CD14-positive monocyte (primary cell): ENCODE measurements at regions not wholly inside any gene's neighbourhood (a gene's known extent, or its start where the extent isn't known, plus 50 kb on each side); places are given as distances from the start of the nearest gene placed in this dataset.

Experiments
- DNase-seq, 3 donors: peaks; one replicate each; pipeline ENCODE4 v3.0.0-alpha.2; 2011 to 2022
- H2AFZ ChIP-seq: 2 replicates; pipeline ENCODE4 v1.6.0; 2012; ENCODE audit warnings: mild to moderate bottlenecking, low read depth, low read length, inconsistent platforms; ENCODE audit not compliant: insufficient read depth, poor library complexity, severe bottlenecking
- H3K27ac ChIP-seq, 2 donors: 1 replicate in 1 of 2; 2 replicates in 1 of 2; pipeline ENCODE4 v1.5.1; 2012 to 2013; ENCODE audit warnings: low read length in 2 of 2, control low read depth in 1 of 2, inconsistent platforms in 1 of 2, low read depth in 1 of 2, mild to moderate bottlenecking in 1 of 2
- H3K27me3 ChIP-seq, 2 donors: one replicate each; pipeline versions ENCODE4 v1.6.0 to v1.6.1; 2011 to 2013; ENCODE audit warnings: low read length in 2 of 2; ENCODE audit not compliant: control insufficient read depth in 2 of 2, insufficient read depth in 2 of 2
- H3K36me3 ChIP-seq, 2 donors: replicated peaks in 1 of 2; 1 replicate in 1 of 2; 2 replicates in 1 of 2; pipeline versions ENCODE4 v1.5.1 to v1.6.1; 2012 to 2013; ENCODE audit warnings: low read length in 2 of 2, control low read depth in 1 of 2, inconsistent platforms in 1 of 2, mild to moderate bottlenecking in 1 of 2; ENCODE audit not compliant: insufficient read depth in 2 of 2, control insufficient read depth in 1 of 2
- H3K4me1 ChIP-seq, 2 donors: 1 replicate in 1 of 2; 2 replicates in 1 of 2; pipeline versions ENCODE4 v1.5.1 to v1.6.1; 2012 to 2013; ENCODE audit warnings: low read length in 2 of 2, control low read depth in 1 of 2, inconsistent platforms in 1 of 2, mild to moderate bottlenecking in 1 of 2, moderate library complexity in 1 of 2; ENCODE audit not compliant: insufficient read depth in 2 of 2, control insufficient read depth in 1 of 2
- H3K4me2 ChIP-seq: replicated peaks from 2 replicates; pipeline ENCODE3; 2012; ENCODE audit warnings: low read length, moderate library complexity, mild to moderate bottlenecking; ENCODE audit not compliant: poor library complexity, severe bottlenecking; ENCODE audit errors: extremely low read depth
- H3K4me3 ChIP-seq, 3 experiments: fragments of 200-600 bp in 1 of 3; sonication (generic) in 1 of 3; replicated peaks in 1 of 3; 1 replicate in 2 of 3; 2 replicates in 1 of 3; pipeline ENCODE4 v1.5.1; 2011 to 2013; ENCODE audit warnings: low read length in 3 of 3, mild to moderate bottlenecking in 3 of 3, control low read depth in 2 of 3, low read depth in 2 of 3, inconsistent platforms in 1 of 3, moderate library complexity in 1 of 3
- H3K79me2 ChIP-seq: 2 replicates; pipeline ENCODE4 v1.6.0; 2012; ENCODE audit warnings: mild to moderate bottlenecking, control low read depth, inconsistent platforms, low read length, moderate library complexity; ENCODE audit not compliant: insufficient read depth
- H3K9ac ChIP-seq: 2 replicates; pipeline ENCODE4 v1.6.0; 2017; ENCODE audit warnings: low read length, mild to moderate bottlenecking; ENCODE audit not compliant: insufficient read depth, poor library complexity, severe bottlenecking
- H3K9me3 ChIP-seq, 2 donors: replicated peaks in 1 of 2; 1 replicate in 1 of 2; 2 replicates in 1 of 2; pipeline versions ENCODE4 v1.5.1 to v1.6.1; 2012 to 2013; ENCODE audit warnings: low read length in 2 of 2, control low read depth in 1 of 2; ENCODE audit not compliant: control insufficient read depth in 1 of 2, insufficient read depth in 1 of 2
- H4K20me1 ChIP-seq: 2 replicates; pipeline ENCODE4 v1.6.0; 2012; ENCODE audit warnings: mild to moderate bottlenecking, low read length, control low read depth, moderate library complexity; ENCODE audit not compliant: insufficient read depth
- H3K27ac Mint-ChIP-seq, 7 donors: one replicate each; pipeline ENCODE4 v1.8.0; 2020; ENCODE audit warnings: mild to moderate bottlenecking in 7 of 7, mixed read lengths in 7 of 7, moderate library complexity in 6 of 7, inconsistent platforms in 2 of 7
- H3K27me3 Mint-ChIP-seq, 3 donors: one replicate each; pipeline ENCODE4 v1.8.0; 2021 to 2022; ENCODE audit warnings: low read depth in 3 of 3, mild to moderate bottlenecking in 3 of 3, mixed read lengths in 3 of 3, moderate library complexity in 3 of 3, inconsistent platforms in 1 of 3
- H3K36me3 Mint-ChIP-seq, 2 donors: one replicate each; pipeline ENCODE4 v1.8.0; 2020; ENCODE audit warnings: mixed read lengths in 2 of 2, inconsistent platforms in 1 of 2, mild to moderate bottlenecking in 1 of 2
- H3K4me1 Mint-ChIP-seq: one replicate; pipeline ENCODE4 v1.8.0; 2020; ENCODE audit warnings: mild to moderate bottlenecking, mixed read lengths
- H3K4me3 Mint-ChIP-seq, 2 donors: one replicate each; pipeline ENCODE4 v1.8.0; 2020; ENCODE audit warnings: mild to moderate bottlenecking in 2 of 2, mixed read lengths in 2 of 2, moderate library complexity in 1 of 2
- H3K9me3 Mint-ChIP-seq, 7 donors: one replicate each; pipeline ENCODE4 v1.8.0; 2020 to 2022; ENCODE audit warnings: mixed read lengths in 7 of 7, mild to moderate bottlenecking in 6 of 7, moderate library complexity in 6 of 7, inconsistent platforms in 2 of 7
- CTCF ChIP-seq: fragments of 200-600 bp; IDR thresholded peaks from one replicate; pipeline ENCODE4 v1.8.0; 2022; ENCODE audit warnings: antibody characterized with exemption, mild to moderate bottlenecking
- WGBS: methylation state at CpG from one replicate; pipeline ENCODE4 v1.1.5; 2013; ENCODE audit warnings: missing lambda C conversion rate; ENCODE audit not compliant: insufficient coverage; 5-methylcytosine and 5-hydroxymethylcytosine counted together
- intact Hi-C, 2 donors: fragments of 100-400 bp; cut with micrococcal nuclease; formaldehyde crosslinking; loops; one replicate each; pipeline versions ENCODE4 v1.15.0 to v1.15.1; 2023

- no peaks in the 10 kb centered on the region for H3K4me1 Mint-ChIP-seq
- DNase-seq, result no peak
- H3K4me2 ChIP-seq, result no peak overlapping the region
- H3K36me3 Mint-ChIP-seq, result no peaks in the 10 kb centered on the region
- no peak overlapping the region for H3K4me3 Mint-ChIP-seq
- H3K9me3 Mint-ChIP-seq, result peaks cover 0 to 6% (median 0%) of the 10 kb centered on the region in 7 donors
- WGBS, result no CpG with 5 or more reads among the region's 4 CpGs
- peaks cover 0 to 6% of the 10 kb centered on the region in 2 donors for H3K9me3 ChIP-seq
- H3K79me2 ChIP-seq, result no peaks in the 10 kb centered on the region
- intact Hi-C loops, result no loop called here
- H3K27ac Mint-ChIP-seq, result no peak overlapping the region
- no peak for TF ChIP-seq CTCF
- no peak overlapping the region for H3K27ac ChIP-seq
- H3K9ac ChIP-seq, result no peak overlapping the region
- peaks cover 0 to 2% (median 0%) of the 10 kb centered on the region in 3 donors for H3K27me3 Mint-ChIP-seq
- H3K27me3 ChIP-seq, result no peaks in the 10 kb centered on the region
- no peaks in the 10 kb centered on the region for H4K20me1 ChIP-seq
- H3K4me3 ChIP-seq, result no peak overlapping the region
- H2AFZ ChIP-seq, result no peak overlapping the region
- H3K4me1 ChIP-seq, result no peaks in the 10 kb centered on the region
- no peaks in the 10 kb centered on the region for H3K36me3 ChIP-seq
Observed at GRCh38 chr10:8615118-8615517, 560.6 kb downstream of the GATA3 start.

DNA sequence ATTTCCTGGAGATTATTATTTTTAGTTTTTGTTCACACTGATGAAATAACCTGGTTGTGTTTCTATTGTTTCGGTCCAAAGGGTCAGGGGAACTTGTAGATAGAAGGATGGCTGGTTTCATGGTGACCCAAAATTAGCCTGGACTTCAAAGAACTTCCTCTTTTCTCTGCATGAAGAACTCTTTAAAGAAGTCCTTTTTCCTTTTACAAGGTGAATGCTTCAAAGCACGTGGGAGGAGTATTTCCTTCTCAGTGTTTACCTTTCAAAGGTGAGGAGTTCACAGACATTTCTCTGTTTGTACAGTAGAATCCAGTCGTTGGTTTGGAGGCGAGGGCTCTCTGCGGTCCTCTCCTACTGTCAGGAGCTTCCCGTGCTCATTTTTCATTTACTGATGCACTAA lies 561.7 kb downstream of the GATA3 start:
- H4K20me1 ChIP-seq, result no peaks in the 10 kb centered on the region
- peaks cover 0 to 2% (median 0%) of the 10 kb centered on the region in 3 donors for H3K27me3 Mint-ChIP-seq
- no peaks in the 10 kb centered on the region for H3K4me1 ChIP-seq
- H3K4me2 ChIP-seq, result no peak overlapping the region
- no peak overlapping the region for H3K4me3 Mint-ChIP-seq
- H3K9me3 Mint-ChIP-seq, result peaks cover 0 to 4% (median 1%) of the 10 kb centered on the region in 7 donors
- WGBS, result 60% methylated on average over 1 of the region's 6 CpGs
- DNase-seq, result no peak
- intact Hi-C loops, result no loop called here
- H3K36me3 Mint-ChIP-seq, result no peaks in the 10 kb centered on the region
- H3K4me3 ChIP-seq, result no peak overlapping the region
- no peak overlapping the region for H3K27ac Mint-ChIP-seq
- no peaks in the 10 kb centered on the region for H3K79me2 ChIP-seq
- no peak for TF ChIP-seq CTCF
- no peak overlapping the region for H3K9ac ChIP-seq
- no peaks in the 10 kb centered on the region for H3K4me1 Mint-ChIP-seq
- H3K27ac ChIP-seq, result no peak overlapping the region
- no peaks in the 10 kb centered on the region for H3K27me3 ChIP-seq
- H3K36me3 ChIP-seq, result no peaks in the 10 kb centered on the region
- H3K9me3 ChIP-seq, result peaks cover 0 to 6% of the 10 kb centered on the region in 2 donors
- no peak overlapping the region for H2AFZ ChIP-seq
